Lower lobe of right lung (tissue), 2 donors: ENCODE measurements at regions not wholly inside any gene's neighbourhood (a gene's known extent, or its start where the extent isn't known, plus 50 kb on each side); places are given as distances from the start of the nearest gene placed in this dataset.
A peak's percentile ranks its signal among the peaks of the same experiment; 100 is the strongest.

ENCODE experiments used
- ATAC-seq, 2 donors: fragments of 200-7000 bp; cut with Tn5 transposase; one replicate each; pipeline ENCODE4 v1.9.1; 2020 to 2022; ENCODE audit warnings: mild to moderate bottlenecking in 2 of 2, moderate library complexity in 2 of 2
- DNase-seq: peaks from one replicate; pipeline ENCODE4 v3.0.0-alpha.2; 2020
- H3K27ac ChIP-seq: fragments of 200-600 bp; one replicate; pipeline ENCODE4 v1.8.0; 2022
- H3K27me3 ChIP-seq: fragments of 200-600 bp; one replicate; pipeline ENCODE4 v1.8.0; 2022; ENCODE audit warnings: low read depth
- H3K36me3 ChIP-seq: fragments of 200-600 bp; one replicate; pipeline ENCODE4 v1.8.0; 2022; ENCODE audit warnings: mild to moderate bottlenecking
- H3K4me1 ChIP-seq: fragments of 200-600 bp; one replicate; pipeline ENCODE4 v1.8.0; 2022
- H3K4me3 ChIP-seq: fragments of 200-600 bp; one replicate; pipeline ENCODE4 v1.8.0; 2022; ENCODE audit warnings: mild to moderate bottlenecking
- H3K9me3 ChIP-seq: fragments of 200-600 bp; one replicate; pipeline ENCODE4 v1.8.0; 2022
- CTCF ChIP-seq: fragments of 200-600 bp; IDR thresholded peaks from one replicate; pipeline ENCODE4 v1.8.0; 2022; ENCODE audit warnings: antibody characterized with exemption, mild to moderate bottlenecking
- intact Hi-C: fragments of 100-400 bp; cut with DNase I; formaldehyde crosslinking; loops from one replicate; pipeline ENCODE4 v1.11.0; 2022
- donor health status: DM: no; HTN: yes; CAD: no; lungs with severe emphysema.

GRCh38 chr2:234679741-234680687 lies 183.1 kb upstream of the ARL4C start:
- TF ChIP-seq CTCF, result no peak
- ATAC-seq, result peak; percentile 74
- Histone ChIP-seq H3K4me1 (peaks cover 16% of the 10 kb centered on the region), H3K27ac (peak overlapping the region; percentile 9), H3K4me3 (no peak overlapping the region), H3K9me3 (no peaks in the 10 kb centered on the region), H3K36me3 (no peaks in the 10 kb centered on the region), H3K27me3 (no peaks in the 10 kb centered on the region)
- intact Hi-C loops, result no loop called here
- DNase-seq, result no peak

GRCh38 chr2:234679301-234679740 lies 182.4 kb upstream of the ARL4C start:
- H3K4me1 ChIP-seq, result peaks cover 16% of the 10 kb centered on the region
- no peak for ATAC-seq
- no peaks in the 10 kb centered on the region for H3K36me3 ChIP-seq
- no peak overlapping the region for H3K4me3 ChIP-seq
- H3K9me3 ChIP-seq, result no peaks in the 10 kb centered on the region
- peak overlapping the region; percentile 9 for H3K27ac ChIP-seq
- no peak for DNase-seq
- no peaks in the 10 kb centered on the region for H3K27me3 ChIP-seq
- no peak for TF ChIP-seq CTCF
- intact Hi-C loops, result no loop called here

- TF ChIP-seq CTCF, result no peak
- DNase-seq (no peak), ATAC-seq (no peak)
- Histone ChIP-seq H3K4me3 (no peak overlapping the region), H3K27ac (no peak overlapping the region), H3K9me3 (no peaks in the 10 kb centered on the region), H3K27me3 (no peaks in the 10 kb centered on the region), H3K36me3 (no peaks in the 10 kb centered on the region), H3K4me1 (peaks cover 16% of the 10 kb centered on the region)
- intact Hi-C loops, result no loop called here
Observed at GRCh38 chr2:234678711-234679110, 181.8 kb upstream of the ARL4C start.

- no peak overlapping the region for H3K4me3 ChIP-seq
- H3K27me3 ChIP-seq, result no peaks in the 10 kb centered on the region
- no peak for DNase-seq
- no peaks in the 10 kb centered on the region for H3K9me3 ChIP-seq
- no peak for TF ChIP-seq CTCF
- intact Hi-C loops, result no loop called here
- peaks cover 16% of the 10 kb centered on the region for H3K4me1 ChIP-seq
- ATAC-seq, result no peak
- H3K36me3 ChIP-seq, result no peaks in the 10 kb centered on the region
- no peak overlapping the region for H3K27ac ChIP-seq
Observed at GRCh38 chr2:234677758-234678538, 181.1 kb upstream of the ARL4C start.

GRCh38 chr2:234676783-234677450 lies 180.0 kb upstream of the ARL4C start:
- Histone ChIP-seq H3K27ac (no peak overlapping the region), H3K27me3 (no peaks in the 10 kb centered on the region), H3K4me1 (peaks cover 16% of the 10 kb centered on the region), H3K4me3 (no peak overlapping the region), H3K9me3 (no peaks in the 10 kb centered on the region), H3K36me3 (no peaks in the 10 kb centered on the region)
- ATAC-seq (no peak), DNase-seq (no peak)
- intact Hi-C loops, result no loop called here
- no peak for TF ChIP-seq CTCF
